Vagina (tissue), 2 donors: ENCODE measurements at regions not wholly inside any gene's neighbourhood (a gene's known extent, or its start where the extent isn't known, plus 50 kb on each side); places are given as distances from the start of the nearest gene placed in this dataset.

ENCODE experiments used
- CTCF ChIP-seq, 3 experiments: fragments of 450-650 bp in 2 of 3; fragments of 200-600 bp in 1 of 3; sonication (generic) in 1 of 3; IDR thresholded peaks; one replicate each; pipeline ENCODE4 v1.5.1; 2017 to 2019; ENCODE audit warnings: antibody characterized with exemption in 3 of 3, mild to moderate bottlenecking in 2 of 3, moderate library complexity in 2 of 3
- POLR2A ChIP-seq, 2 donors: fragments of 450-650 bp; IDR thresholded peaks; one replicate each; pipeline ENCODE4 v1.6.1; 2017; ENCODE audit warnings: antibody characterized with exemption in 2 of 2, mild to moderate bottlenecking in 2 of 2, moderate library complexity in 2 of 2

DNA sequence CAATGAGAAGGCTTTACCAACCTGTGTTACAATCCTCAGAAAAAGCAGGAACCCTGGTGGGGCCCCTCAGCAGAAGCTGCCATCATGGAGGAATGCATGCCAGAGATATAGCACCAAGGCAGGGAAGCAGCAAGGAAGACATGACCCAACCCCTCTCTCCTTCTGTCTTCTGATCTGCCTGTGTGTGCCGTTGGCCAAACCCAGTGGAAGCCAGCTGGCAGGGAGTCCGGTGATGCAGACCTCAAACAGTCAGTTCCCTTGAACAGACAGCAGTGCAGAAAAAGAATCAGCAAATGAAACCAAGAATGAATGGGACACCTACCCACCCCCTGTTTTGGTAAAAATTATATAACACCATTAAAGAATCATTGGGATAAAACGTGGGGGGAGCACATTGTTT, 234.2 kb downstream of the ZNF608 start:
- TF ChIP-seq CTCF (IDR thresholded peaks at IDR 0.05) (no peak), POLR2A (IDR thresholded peaks at IDR 0.05) (no peak)
